SK-N-MC (cell line): ENCODE measurements at regions not wholly inside any gene's neighbourhood (a gene's known extent, or its start where the extent isn't known, plus 50 kb on each side); places are given as distances from the start of the nearest gene placed in this dataset.

Experiments
- EZH2 ChIP-seq: fragments of 200-600 bp; sonication (generic); IDR thresholded peaks from one replicate; pipeline ENCODE4 v1.6.1; 2017; ENCODE audit warnings: antibody characterized with exemption
- FOXP2 ChIP-seq: optimal IDR thresholded peaks from 2 replicates; pipeline ENCODE3; 2011; ENCODE audit warnings: mild to moderate bottlenecking, moderate library complexity; ENCODE audit not compliant: insufficient read depth; ENCODE audit errors: extremely low read length, control extremely low read depth
- POLR2AphosphoS5 ChIP-seq: IDR thresholded peaks from 2 replicates; pipeline ENCODE4 v1.6.1; 2012; ENCODE audit warnings: mild to moderate bottlenecking, low read depth, low read length, borderline replicate concordance

GRCh38 chr9:120066315-120066714, 513.7 kb downstream of the CDK5RAP2 start:
- TF ChIP-seq POLR2AphosphoS5 (no peak), EZH2 (no peak), FOXP2 (no peak)
